ENCODE measurements at regions not wholly inside any gene's neighbourhood (a gene's known extent, or its start where the extent isn't known, plus 50 kb on each side); places are given as distances from the start of the nearest gene placed in this dataset.

- TF ChIP-seq MGA (IDR thresholded peaks at IDR 0.05) (no peak), FOXO4 (CRISPR knock-in tag; IDR thresholded peaks at IDR 0.05) (no peak)
Measured at GRCh38 chr1:114258633-114259032, 105.0 kb upstream of the SYT6 start (continued).

All from K562 (cell line).